ENCODE measurements at regions not wholly inside any gene's neighbourhood (a gene's known extent, or its start where the extent isn't known, plus 50 kb on each side); places are given as distances from the start of the nearest gene placed in this dataset.

DNA sequence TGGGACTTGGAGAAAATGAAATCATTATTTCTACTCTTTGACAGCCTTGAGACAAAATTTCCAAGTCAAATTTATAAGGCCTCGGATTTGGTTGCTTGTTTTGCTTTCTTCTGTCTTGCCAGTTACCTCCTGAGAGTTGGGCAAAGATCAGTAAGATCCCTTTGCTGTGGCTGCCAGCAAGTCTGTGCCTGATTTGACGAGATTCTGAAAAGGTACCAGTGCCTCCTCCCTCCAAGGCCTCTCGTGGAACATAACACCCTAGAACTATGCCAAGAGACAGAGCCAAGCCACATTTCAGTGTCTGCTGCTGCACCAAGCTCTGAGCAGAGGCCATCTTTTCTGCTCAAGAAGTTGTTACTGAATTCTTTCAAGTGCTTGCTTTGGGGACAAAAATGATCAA is 61.0 kb downstream of the GTPBP8 start:
- H3K4me3 ChIP-seq (ENCODE audit: low read depth, low read length): no peak overlapping the region
- TF ChIP-seq, protein P1, sequence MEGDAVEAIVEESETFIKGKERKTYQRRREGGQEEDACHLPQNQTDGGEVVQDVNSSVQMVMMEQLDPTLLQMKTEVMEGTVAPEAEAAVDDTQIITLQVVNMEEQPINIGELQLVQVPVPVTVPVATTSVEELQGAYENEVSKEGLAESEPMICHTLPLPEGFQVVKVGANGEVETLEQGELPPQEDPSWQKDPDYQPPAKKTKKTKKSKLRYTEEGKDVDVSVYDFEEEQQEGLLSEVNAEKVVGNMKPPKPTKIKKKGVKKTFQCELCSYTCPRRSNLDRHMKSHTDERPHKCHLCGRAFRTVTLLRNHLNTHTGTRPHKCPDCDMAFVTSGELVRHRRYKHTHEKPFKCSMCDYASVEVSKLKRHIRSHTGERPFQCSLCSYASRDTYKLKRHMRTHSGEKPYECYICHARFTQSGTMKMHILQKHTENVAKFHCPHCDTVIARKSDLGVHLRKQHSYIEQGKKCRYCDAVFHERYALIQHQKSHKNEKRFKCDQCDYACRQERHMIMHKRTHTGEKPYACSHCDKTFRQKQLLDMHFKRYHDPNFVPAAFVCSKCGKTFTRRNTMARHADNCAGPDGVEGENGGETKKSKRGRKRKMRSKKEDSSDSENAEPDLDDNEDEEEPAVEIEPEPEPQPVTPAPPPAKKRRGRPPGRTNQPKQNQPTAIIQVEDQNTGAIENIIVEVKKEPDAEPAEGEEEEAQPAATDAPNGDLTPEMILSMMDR (IDR thresholded peaks at IDR 0.05; ENCODE audit: low read depth, low read length): no peak

DNA sequence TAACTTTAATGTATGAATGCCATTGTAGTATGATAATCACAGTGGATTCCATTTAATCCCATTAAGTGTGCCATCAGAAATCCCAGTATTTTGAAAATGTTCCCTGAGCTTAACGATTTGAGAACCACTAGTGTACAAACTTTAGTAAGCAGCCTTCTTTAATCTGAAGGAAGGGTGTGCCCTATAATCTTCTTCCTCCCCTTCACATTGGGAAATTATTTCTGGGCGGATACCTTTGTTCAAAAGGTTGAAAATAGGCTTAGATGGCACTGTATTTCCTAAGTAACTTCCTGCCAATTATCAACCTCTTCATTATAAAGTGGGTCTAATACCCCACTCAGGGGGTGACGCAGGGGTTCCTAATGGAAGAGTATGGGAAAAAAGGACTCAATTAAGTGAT is 62.4 kb downstream of the GTPBP8 start:
- TF ChIP-seq, protein P1 (IDR thresholded peaks at IDR 0.05; ENCODE audit: low read depth, low read length): no peak

DNA sequence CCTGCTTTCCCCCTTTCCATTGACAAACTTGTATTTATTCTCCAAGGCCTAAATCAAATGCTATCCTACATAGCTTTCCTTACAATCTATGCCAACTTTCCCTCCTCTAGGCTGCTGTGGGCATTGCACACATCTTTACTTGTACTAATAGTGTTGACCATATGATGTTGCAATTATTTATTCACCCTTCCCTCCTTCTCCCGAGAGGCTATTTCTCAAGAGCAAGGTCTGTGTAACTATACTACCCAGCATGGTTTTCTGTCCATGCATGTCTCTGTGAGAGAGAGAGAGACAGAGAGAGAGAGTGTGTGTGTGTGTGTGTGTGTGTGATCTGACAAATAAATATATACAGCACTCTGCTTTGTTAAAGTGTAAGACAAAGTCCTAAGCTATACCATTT is 63.8 kb downstream of the GTPBP8 start:
- TF ChIP-seq, protein P1 (IDR thresholded peaks at IDR 0.05; ENCODE audit: low read depth, low read length): no peak
- H3K4me3 ChIP-seq (ENCODE audit: low read depth, low read length): no peak overlapping the region

More for the DNA sequence above, 62.4 kb downstream of the GTPBP8 start:
- no peak overlapping the region for H3K4me3 ChIP-seq (ENCODE audit: low read depth, low read length)

DNA sequence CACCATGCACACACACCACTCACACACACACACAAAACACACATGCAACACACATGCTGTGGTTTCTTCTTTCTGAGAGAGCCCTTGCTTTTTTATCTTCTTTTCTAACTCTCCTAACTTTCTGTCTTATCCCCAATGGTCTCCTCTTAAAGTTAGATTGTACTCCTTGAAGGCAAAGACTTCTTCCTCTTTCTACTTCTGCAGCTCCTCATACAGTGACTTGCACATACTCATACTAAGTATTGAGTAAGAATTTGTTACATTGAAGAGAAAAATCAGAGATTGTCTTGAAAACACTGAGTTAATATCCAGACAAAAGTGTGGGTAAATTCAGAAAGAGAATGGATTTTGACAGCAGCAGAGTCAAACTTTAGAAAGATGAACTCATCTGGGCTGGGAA is 64.4 kb downstream of the GTPBP8 start:
- no peak overlapping the region for H3K4me3 ChIP-seq (ENCODE audit: low read depth, low read length)
- TF ChIP-seq, protein P1 (IDR thresholded peaks at IDR 0.05; ENCODE audit: low read depth, low read length): no peak

DNA sequence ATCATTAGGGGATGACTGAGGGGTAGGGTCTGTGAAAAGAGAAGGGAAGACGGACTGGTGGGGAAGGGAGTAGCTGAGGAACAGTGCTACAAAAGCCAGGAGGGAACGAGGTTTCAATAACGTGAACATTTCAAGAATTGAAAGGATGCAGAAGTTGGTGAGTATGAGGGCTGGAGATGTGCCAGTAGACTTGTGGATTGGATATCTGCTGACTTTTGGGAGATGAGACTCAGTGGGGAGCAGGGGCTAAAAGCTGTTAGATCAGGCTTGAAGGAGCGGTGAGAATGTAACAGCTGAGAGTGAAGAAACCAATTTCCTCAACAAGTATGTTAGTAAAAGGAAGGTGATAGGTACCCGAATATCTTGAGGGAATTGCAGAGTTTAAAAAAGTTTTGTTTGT is 65.2 kb downstream of the GTPBP8 start:
- TF ChIP-seq, protein P1 (IDR thresholded peaks at IDR 0.05; ENCODE audit: low read depth, low read length): no peak
- H3K4me3 ChIP-seq (ENCODE audit: low read depth, low read length): no peak overlapping the region

DNA sequence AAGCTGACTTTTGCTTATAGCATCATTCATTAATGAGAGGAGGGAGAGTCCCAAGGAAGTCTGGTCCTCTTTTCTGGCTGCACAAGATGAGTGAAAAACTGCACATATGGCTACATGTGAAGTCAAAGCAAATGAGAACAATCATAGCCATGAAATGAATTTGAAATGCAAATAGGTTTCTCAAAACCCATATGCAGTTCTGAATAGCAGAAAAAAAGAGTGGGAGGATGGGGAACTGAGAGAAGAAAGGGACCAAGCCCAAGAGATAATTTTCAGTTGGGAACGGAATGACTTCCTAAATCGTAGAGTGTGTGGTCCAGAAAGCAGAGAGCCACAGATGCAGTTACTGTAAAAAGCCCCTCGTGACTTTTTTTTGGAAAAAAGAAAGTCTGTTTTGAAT is 66.3 kb downstream of the GTPBP8 start:
- TF ChIP-seq, protein P1 (IDR thresholded peaks at IDR 0.05; ENCODE audit: low read depth, low read length): no peak
- H3K4me3 ChIP-seq (ENCODE audit: low read depth, low read length): no peak overlapping the region

DNA sequence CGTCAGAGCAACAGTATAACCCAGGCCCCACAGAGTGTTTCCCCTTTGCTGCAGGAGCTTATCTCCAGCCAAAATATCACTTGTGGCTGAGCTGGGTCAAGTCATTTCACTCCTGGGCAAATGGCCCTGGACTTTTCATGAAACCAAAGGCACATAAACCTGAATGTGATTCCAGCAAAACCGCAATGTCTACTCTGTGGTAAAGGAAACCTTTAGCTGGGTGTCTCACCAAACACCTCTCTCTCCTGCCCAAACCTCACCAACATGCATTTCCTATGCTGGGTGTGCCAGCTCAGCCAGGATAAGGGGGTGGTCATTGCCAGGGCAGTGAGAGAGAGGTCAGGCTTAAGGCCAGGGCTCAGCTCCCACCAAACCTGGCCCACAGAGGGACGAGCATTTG is 67.4 kb downstream of the GTPBP8 start:
- no peak overlapping the region for H3K4me3 ChIP-seq (ENCODE audit: low read depth, low read length)
- TF ChIP-seq, protein P1 (IDR thresholded peaks at IDR 0.05; ENCODE audit: low read depth, low read length): no peak
